HG03565 (cell line): ENCODE measurements at regions not wholly inside any gene's neighbourhood (a gene's known extent, or its start where the extent isn't known, plus 50 kb on each side); places are given as distances from the start of the nearest gene placed in this dataset.

Source experiments
- ATAC-seq: cut with Tn5 transposase; IDR thresholded peaks from one replicate; pipeline ENCODE4 v1.9.1; 2021; ENCODE audit warnings: mild to moderate bottlenecking, moderate library complexity; ENCODE audit not compliant: unreplicated experiment

- ATAC-seq: no peak
Measured at GRCh38 chr11:25859776-25860175, 472.2 kb upstream of the ANO3 start.

- ATAC-seq: no peak
Measured at GRCh38 chr11:25860677-25861450, 471.1 kb upstream of the ANO3 start.

GRCh38 chr11:25862159-25862558 is 469.8 kb upstream of the ANO3 start:
- ATAC-seq: no peak

DNA sequence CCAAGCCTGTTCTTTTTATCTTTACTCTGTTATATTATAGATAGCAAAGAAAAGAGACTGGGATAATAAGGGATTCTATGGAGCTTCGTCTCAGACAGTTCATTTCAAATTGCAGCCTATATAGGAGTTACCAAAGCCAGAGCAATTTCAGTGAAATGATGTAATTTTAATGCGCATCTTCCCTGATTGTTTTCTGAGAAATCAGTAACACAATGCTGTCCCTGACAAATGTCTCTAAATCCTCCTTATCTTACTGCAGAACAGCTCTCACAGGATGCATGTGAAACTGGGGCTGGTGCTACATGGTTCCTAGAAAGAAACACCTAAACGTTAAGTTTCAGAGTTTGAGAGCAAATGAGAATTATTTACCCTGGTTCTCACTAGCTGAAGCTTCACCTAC is 467.9 kb upstream of the ANO3 start:
- no peak for ATAC-seq

DNA sequence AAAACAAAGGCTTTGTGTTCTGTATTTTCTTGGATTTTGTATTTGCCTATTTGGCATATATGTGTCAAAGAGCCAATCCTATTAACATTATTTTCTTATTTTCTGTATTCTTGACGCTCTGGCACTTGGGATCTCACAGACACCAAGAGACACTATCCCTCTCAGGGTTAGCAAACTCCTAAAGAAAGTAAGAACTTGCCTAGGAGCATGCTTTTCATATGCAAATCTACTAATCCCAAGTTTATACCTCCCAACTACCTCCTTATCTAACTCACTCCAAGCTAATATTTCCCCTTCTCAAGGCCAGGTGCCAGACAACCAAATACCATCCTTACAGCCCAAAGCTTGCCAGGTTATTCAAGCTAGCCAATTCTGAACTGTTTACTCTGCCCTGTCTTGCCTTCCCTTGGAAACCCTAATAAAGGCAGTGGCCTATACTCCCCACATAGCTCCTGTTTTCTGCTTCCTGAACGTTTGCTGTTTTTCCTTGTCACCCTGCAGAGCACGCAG is 455.4 kb upstream of the ANO3 start:
- ATAC-seq: no peak

- no peak for ATAC-seq
Measured at GRCh38 chr11:25886036-25886435, 445.9 kb upstream of the ANO3 start.

- ATAC-seq: no peak
Measured at GRCh38 chr11:25890626-25891260, 441.2 kb upstream of the ANO3 start.

DNA sequence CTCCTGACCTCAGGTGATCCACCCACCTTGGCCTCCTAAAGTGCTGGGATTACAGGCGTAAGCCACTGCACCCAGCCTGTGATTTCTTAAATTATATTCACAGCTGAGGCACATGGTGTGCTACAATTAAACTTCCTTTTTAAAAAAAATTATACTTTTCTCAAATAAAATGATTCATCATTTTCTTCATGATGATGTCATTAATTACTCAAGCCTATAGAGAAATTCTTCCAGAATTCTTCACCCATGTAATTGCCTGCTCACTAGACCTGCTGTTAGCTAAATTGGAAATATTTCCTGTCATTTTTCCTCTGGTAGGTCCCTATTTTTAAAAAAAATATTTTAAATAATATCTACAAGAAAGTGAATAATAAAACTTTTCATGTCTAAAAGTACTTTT is 440.0 kb upstream of the ANO3 start:
- no peak for ATAC-seq

- no peak for ATAC-seq
Measured at GRCh38 chr11:25899617-25900160, 432.2 kb upstream of the ANO3 start.

DNA sequence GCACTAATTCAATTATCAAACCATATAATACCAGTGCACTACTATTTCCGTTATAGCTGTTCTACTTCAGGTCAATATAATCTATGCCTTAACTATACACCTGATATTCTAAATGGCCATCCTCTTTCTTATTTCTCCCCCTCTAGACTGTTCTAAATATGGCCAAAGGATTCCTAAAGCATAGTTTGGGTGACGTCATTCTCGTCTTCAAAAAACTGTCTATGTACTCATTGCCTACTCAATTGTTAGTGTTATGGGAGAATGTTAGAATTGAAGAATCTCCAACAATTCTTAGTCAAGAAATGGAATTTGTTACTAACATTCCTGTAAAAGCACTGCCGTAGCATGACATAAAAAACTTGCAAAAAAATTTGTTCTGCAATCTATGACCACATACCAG is 431.1 kb upstream of the ANO3 start:
- ATAC-seq: no peak

GRCh38 chr11:25901415-25901814 is 430.5 kb upstream of the ANO3 start:
- no peak for ATAC-seq

DNA sequence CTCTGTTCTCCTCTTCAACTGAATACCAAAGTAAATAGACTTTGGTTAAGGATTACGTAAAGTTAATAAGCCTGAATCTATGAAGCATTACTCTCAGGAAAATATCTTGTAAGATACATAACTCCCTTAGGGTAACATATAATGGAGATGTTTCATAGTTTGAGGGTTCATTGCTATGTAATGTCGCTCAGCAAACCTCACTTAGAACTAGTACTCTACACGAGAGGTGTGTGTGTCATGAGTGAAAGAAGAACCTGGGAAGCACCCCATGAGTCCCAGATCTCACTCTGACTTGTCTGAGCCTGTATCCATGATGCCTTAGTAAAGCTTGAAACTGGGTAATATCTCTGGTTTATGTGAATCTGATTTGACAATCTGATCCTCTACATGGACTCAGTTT is 429.5 kb upstream of the ANO3 start:
- ATAC-seq: no peak

GRCh38 chr11:25908726-25909125 is 423.2 kb upstream of the ANO3 start:
- no peak for ATAC-seq

- ATAC-seq: no peak
Measured at GRCh38 chr11:25910086-25910485, 421.8 kb upstream of the ANO3 start.

DNA sequence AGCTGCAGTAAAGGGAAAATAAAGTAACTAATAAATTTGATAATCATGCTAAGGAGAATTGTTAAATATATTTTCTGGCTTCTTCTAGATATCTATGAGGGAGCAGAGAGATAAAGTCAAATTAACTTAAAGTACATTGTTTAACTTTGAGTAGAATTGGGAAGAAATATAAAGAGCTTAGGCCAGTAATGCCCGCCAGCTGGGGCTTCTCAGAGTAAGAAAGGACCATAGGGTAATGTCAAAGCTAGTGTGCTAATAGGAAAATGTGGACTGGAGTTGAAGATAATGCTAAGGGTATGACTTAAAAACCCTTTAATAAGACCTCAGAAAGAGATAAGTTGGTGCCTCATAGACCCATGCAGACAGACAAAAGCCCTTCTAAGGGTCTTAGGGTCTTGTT is 411.6 kb upstream of the ANO3 start:
- no peak for ATAC-seq

GRCh38 chr11:25924586-25924985 is 407.3 kb upstream of the ANO3 start:
- ATAC-seq: no peak

DNA sequence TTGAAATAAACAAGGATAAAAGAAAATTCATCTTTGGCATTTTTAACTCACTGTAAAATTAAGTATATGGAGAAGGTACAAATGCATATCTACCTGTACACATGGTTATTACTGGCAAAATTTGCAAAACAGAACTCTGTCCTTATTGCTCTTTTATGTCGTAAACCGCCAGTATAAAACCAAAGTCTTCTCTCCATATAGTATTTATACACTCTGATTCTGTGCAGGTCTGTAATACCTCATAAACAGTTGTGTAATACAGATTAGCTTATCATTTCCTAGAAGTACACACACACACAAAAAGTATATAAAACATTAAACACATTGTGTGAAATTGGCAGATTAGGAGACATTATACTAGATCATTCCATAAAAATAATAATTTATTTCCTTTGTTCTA is 406.6 kb upstream of the ANO3 start:
- no peak for ATAC-seq

DNA sequence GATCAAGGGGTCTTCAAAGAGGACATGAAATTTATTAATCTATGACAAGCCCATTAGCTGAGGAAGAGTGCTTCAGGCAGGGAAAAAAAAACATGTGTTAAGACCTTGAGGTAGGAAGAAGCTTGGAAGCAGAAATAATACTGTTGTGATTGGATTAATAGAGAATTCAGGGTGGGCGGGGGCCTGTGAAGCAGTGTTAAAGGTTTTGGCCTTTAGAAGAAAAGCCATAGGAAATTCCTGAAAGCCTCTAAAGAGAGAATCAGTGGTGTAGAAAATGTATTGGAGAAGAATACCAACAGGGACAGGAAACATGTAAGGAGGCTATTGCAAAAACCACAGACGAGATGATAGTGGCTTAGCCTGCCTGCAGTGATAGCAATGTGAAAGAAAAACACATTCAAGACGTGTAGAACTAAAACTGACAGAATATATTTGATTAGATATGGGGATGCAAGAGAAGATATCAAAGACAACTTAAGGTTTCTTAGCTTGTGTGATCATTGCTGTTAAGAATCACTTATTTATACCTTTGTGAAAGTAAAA is 404.4 kb upstream of the ANO3 start:
- ATAC-seq: no peak

DNA sequence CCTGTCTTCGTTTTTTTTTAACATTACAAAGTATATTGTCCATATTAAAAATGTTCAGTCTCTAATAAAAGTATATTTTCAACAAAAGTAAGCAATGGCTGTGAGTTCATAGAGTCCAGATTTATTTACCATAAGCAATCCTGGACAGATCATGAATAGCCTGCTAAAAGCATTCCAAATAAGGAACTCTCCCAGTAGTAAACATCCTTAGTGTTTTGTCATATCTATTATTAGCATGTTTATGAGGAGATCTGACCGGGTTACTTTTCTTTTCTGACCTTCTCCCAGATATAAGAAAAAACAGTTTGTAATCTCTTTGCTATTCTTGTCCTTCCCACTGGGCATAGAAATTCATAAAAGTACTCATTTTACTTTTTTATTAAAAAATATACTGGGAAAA is 403.9 kb upstream of the ANO3 start:
- ATAC-seq: no peak

- ATAC-seq: no peak
Measured at GRCh38 chr11:25938952-25939351, 393.0 kb upstream of the ANO3 start.

GRCh38 chr11:25939691-25940090 is 392.2 kb upstream of the ANO3 start:
- ATAC-seq: no peak

DNA sequence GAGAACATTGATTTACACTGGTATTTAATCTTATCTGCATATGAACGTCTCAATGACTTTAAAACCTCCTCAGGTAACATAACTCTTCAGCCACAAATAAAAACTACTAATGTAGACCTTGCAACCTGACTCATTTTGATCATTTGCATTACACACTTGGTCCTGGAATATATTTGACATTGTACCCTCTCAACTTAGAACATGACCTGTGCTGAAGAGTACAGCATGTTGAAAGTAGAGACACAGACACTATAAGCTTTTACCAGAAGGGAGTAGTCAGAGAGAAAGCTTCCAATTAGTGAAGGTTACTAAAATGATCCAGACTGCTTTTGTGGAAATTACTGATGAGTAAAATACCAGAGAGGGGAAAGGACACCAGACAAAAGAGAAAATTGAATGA is 390.6 kb upstream of the ANO3 start:
- ATAC-seq: no peak
